ENCODE measurements at regions not wholly inside any gene's neighbourhood (a gene's known extent, or its start where the extent isn't known, plus 50 kb on each side); places are given as distances from the start of the nearest gene placed in this dataset.
"Not testable (repeated sequence)": the region's sequence is repeated elsewhere in the genome, so short reads cannot be mapped to it uniquely, and the experiment has no call there.

GRCh38 chr9:75548871-75549270 lies 341.6 kb upstream of the PCSK5 start:
- no peak for ATAC-seq
- TF ChIP-seq RARB (CRISPR knock-in tag; IDR thresholded peaks at IDR 0.05) = no peak
- TF ChIP-seq ARNTL (CRISPR knock-in tag; IDR thresholded peaks at IDR 0.05; ENCODE audit: borderline replicate concordance, low read depth) = no peak
- no peak for TF ChIP-seq BACH2 (CRISPR knock-in tag; IDR thresholded peaks at IDR 0.05; ENCODE audit: borderline replicate concordance)
- no peak for TF ChIP-seq SNAI2 (CRISPR knock-in tag; IDR thresholded peaks at IDR 0.05)

GRCh38 chr9:75551861-75552260 lies 338.6 kb upstream of the PCSK5 start:
- TF ChIP-seq ZNF8 (CRISPR knock-in tag; IDR thresholded peaks at IDR 0.05) (no peak), ZC3H10 (CRISPR knock-in tag; IDR thresholded peaks at IDR 0.05) (no peak), TCF4 (CRISPR knock-in tag; IDR thresholded peaks at IDR 0.05; ENCODE audit: borderline replicate concordance) (no peak), GLIS3 (CRISPR knock-in tag; IDR thresholded peaks at IDR 0.05) (no peak), ZFP3 (CRISPR knock-in tag; IDR thresholded peaks at IDR 0.05) (no peak), POU6F1 (CRISPR knock-in tag; IDR thresholded peaks at IDR 0.05; ENCODE audit: borderline replicate concordance, low read depth) (no peak), RARB (CRISPR knock-in tag; IDR thresholded peaks at IDR 0.05) (no peak), ZFP30 (CRISPR knock-in tag; IDR thresholded peaks at IDR 0.05) (no peak), CSDC2 (CRISPR knock-in tag; IDR thresholded peaks at IDR 0.05) (no peak), ISL1 (CRISPR knock-in tag; IDR thresholded peaks at IDR 0.05) (no peak), OSR1 (CRISPR knock-in tag; IDR thresholded peaks at IDR 0.05) (no peak), ZNF70 (CRISPR knock-in tag; IDR thresholded peaks at IDR 0.05) (no peak), TOX (CRISPR knock-in tag; IDR thresholded peaks at IDR 0.05; ENCODE audit: borderline replicate concordance) (no peak), CREB5 (CRISPR knock-in tag; IDR thresholded peaks at IDR 0.05; ENCODE audit: low read depth) (no peak), ARNTL (CRISPR knock-in tag; IDR thresholded peaks at IDR 0.05; ENCODE audit: borderline replicate concordance, low read depth) (no peak), PPARA (CRISPR knock-in tag; IDR thresholded peaks at IDR 0.05; ENCODE audit: borderline replicate concordance) (no peak)
- no peak for ATAC-seq

GRCh38 chr9:75552941-75553340 lies 337.5 kb upstream of the PCSK5 start:
- no peak for TF ChIP-seq CREB5 (CRISPR knock-in tag; IDR thresholded peaks at IDR 0.05; ENCODE audit: low read depth)
- TF ChIP-seq PPARA (CRISPR knock-in tag; IDR thresholded peaks at IDR 0.05; ENCODE audit: borderline replicate concordance) = no peak
- no peak for TF ChIP-seq ZC3H10 (CRISPR knock-in tag; IDR thresholded peaks at IDR 0.05)
- no peak for TF ChIP-seq CSDC2 (CRISPR knock-in tag; IDR thresholded peaks at IDR 0.05)
- no peak for TF ChIP-seq ZFP3 (CRISPR knock-in tag; IDR thresholded peaks at IDR 0.05)
- no peak for TF ChIP-seq SNAI2 (CRISPR knock-in tag; IDR thresholded peaks at IDR 0.05)
- no peak for TF ChIP-seq TOX (CRISPR knock-in tag; IDR thresholded peaks at IDR 0.05; ENCODE audit: borderline replicate concordance)
- TF ChIP-seq CSRNP3 (CRISPR knock-in tag; IDR thresholded peaks at IDR 0.05) = no peak
- no peak for TF ChIP-seq BACH2 (CRISPR knock-in tag; IDR thresholded peaks at IDR 0.05; ENCODE audit: borderline replicate concordance)
- no peak for TF ChIP-seq TSHZ2 (CRISPR knock-in tag; IDR thresholded peaks at IDR 0.05)
- no peak for TF ChIP-seq TCF4 (CRISPR knock-in tag; IDR thresholded peaks at IDR 0.05; ENCODE audit: borderline replicate concordance)
- no peak for TF ChIP-seq GLIS3 (CRISPR knock-in tag; IDR thresholded peaks at IDR 0.05)
- no peak for TF ChIP-seq POU6F1 (CRISPR knock-in tag; IDR thresholded peaks at IDR 0.05; ENCODE audit: borderline replicate concordance, low read depth)
- TF ChIP-seq ZFP30 (CRISPR knock-in tag; IDR thresholded peaks at IDR 0.05) = no peak
- no peak for ATAC-seq

- ATAC-seq = not testable (repeated sequence)
These were observed 323.7 kb upstream of the PCSK5 start for GRCh38 chr9:75566813-75567212.

All from SK-N-SH treated with all-trans-retinoic acid at 6 μM for 48 hours (cell line).